ENCODE measurements at regions not wholly inside any gene's neighbourhood (a gene's known extent, or its start where the extent isn't known, plus 50 kb on each side); places are given as distances from the start of the nearest gene placed in this dataset.

DNA sequence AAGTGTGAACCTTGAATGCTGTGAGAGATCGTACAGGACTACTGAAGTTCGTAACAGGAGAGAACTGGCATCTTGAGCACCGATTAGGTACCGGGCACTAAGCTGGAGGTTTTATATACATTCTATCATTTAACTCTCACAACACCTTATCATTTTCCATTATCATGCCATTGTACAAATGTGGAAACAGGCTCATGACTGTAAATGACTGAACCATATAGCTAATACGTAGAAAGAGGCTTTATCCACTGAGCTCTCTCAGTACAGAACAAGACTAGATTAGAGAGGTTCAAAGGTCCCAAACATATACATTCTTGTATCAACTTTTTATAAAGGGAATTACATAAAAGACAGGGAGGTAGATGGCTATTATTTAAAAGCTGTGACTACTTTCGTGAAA is 130.6 kb downstream of the CEP57L1 start:
- no peak overlapping the region for H3K4me3 ChIP-seq
- intact Hi-C loops (cut with DNase I), result no loop called here
- no peak for DNase-seq
- no peaks in the 10 kb centered on the region for H3K27me3 ChIP-seq
- TF ChIP-seq, protein P1, sequence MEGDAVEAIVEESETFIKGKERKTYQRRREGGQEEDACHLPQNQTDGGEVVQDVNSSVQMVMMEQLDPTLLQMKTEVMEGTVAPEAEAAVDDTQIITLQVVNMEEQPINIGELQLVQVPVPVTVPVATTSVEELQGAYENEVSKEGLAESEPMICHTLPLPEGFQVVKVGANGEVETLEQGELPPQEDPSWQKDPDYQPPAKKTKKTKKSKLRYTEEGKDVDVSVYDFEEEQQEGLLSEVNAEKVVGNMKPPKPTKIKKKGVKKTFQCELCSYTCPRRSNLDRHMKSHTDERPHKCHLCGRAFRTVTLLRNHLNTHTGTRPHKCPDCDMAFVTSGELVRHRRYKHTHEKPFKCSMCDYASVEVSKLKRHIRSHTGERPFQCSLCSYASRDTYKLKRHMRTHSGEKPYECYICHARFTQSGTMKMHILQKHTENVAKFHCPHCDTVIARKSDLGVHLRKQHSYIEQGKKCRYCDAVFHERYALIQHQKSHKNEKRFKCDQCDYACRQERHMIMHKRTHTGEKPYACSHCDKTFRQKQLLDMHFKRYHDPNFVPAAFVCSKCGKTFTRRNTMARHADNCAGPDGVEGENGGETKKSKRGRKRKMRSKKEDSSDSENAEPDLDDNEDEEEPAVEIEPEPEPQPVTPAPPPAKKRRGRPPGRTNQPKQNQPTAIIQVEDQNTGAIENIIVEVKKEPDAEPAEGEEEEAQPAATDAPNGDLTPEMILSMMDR (IDR thresholded peaks at IDR 0.05), result no peak
- TF ChIP-seq POLR2A (IDR thresholded peaks at IDR 0.05), result no peak
- H3K4me1 ChIP-seq (replicated peaks in 1 of 2), result no peaks in the 10 kb centered on the region
- no peak overlapping the region for H3K27ac ChIP-seq
- WGBS, 4 donors, result 86 to 93% (median 88%) methylated on average over 6 of the region's 6 CpGs
- H3K9me3 ChIP-seq (replicated peaks in 1 of 3), result no peaks in the 10 kb centered on the region
- H3K36me3 ChIP-seq (replicated peaks in 1 of 2), result no peaks in the 10 kb centered on the region

GRCh38 chr6:109224994-109225393 is 129.7 kb downstream of the CEP57L1 start:
- no peak overlapping the region for H3K27ac ChIP-seq
- no peaks in the 10 kb centered on the region for H3K9me3 ChIP-seq (replicated peaks in 1 of 3)
- H3K27me3 ChIP-seq, result no peaks in the 10 kb centered on the region
- WGBS, 4 donors, result 69 to 92% (median 74%) methylated on average over 1 of the region's 1 CpG
- intact Hi-C loops (cut with DNase I), result no loop called here
- no peaks in the 10 kb centered on the region for H3K36me3 ChIP-seq (replicated peaks in 1 of 2)
- no peaks in the 10 kb centered on the region for H3K4me1 ChIP-seq (replicated peaks in 1 of 2)
- no peak overlapping the region for H3K4me3 ChIP-seq
- TF ChIP-seq POLR2A (IDR thresholded peaks at IDR 0.05), result no peak
- TF ChIP-seq, protein P1 (IDR thresholded peaks at IDR 0.05), result no peak
- DNase-seq, result no peak

DNA sequence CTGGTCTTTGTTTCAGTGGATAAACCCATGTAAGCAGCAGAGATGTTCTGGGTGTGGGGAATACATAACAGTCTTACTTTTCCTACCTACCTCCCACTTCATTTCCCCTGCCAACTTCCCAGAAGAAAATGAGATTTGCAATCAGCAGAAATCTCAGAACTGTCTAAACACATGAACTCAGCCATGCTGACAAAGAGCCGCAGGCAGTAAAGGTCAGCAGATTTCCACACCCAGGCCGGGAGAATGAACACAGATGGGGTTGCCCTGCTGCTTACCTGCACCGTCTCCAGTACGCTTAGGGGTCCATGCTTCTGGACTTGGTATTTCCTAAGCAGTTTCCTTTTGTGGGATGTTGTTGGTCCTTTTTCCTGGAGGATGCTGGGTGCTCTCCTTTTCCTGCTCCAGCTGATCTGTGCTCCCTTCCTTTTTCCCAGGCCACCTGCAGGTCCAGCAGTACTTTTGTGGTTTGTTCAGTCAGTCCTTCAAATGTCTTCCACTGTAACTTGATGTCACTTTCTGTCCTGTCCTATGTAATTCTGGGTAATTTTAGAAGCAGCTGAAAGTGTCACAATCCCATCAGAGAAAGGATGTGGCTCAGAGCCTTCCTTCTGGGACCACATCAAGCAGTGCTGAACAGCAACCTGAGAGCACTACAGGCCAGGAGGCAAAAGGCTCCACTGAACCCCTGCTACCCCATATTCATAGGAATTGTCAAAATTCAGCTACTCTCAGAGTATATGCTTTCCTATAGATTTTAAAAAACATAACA is 129.0 kb downstream of the CEP57L1 start:
- Histone ChIP-seq H3K4me1 (replicated peaks in 1 of 2) (no peaks in the 10 kb centered on the region), H3K36me3 (replicated peaks in 1 of 2) (no peaks in the 10 kb centered on the region), H3K27me3 (no peaks in the 10 kb centered on the region), H3K9me3 (replicated peaks in 1 of 3) (no peaks in the 10 kb centered on the region), H3K27ac (no peak overlapping the region), H3K4me3 (no peak overlapping the region)
- no peak for DNase-seq
- intact Hi-C loops (cut with DNase I), result no loop called here
- TF ChIP-seq, protein P1 (IDR thresholded peaks at IDR 0.05), result no peak
- no peak for TF ChIP-seq POLR2A (IDR thresholded peaks at IDR 0.05)
- 67 to 80% (median 76%) methylated on average over 4 of the region's 4 CpGs for WGBS, 4 donors

DNA sequence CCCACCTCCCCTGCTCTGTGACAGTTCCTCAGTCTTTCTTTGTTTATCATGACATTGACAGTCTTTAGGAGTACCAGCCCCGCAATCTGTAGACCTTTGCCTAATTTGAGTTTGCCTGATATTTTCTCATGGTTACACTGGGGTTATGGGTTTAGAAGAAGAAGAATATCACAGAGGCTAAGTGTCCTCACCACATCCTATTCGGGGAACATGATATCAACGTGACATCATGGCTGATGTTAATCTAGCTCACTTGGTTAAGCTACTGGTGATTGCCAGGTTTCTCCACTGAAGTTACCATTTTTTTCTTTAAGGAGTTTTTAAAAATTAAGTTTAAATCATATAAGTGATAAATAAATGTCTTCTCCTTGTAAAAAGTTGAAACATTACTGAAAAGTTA is 127.5 kb downstream of the CEP57L1 start:
- WGBS, 4 donors, result 88 to 99% (median 94%) methylated on average over 3 of the region's 3 CpGs
- no peak for DNase-seq
- Histone ChIP-seq H3K27ac (no peak overlapping the region), H3K4me3 (no peak overlapping the region), H3K36me3 (replicated peaks in 1 of 2) (no peaks in the 10 kb centered on the region), H3K27me3 (no peaks in the 10 kb centered on the region), H3K4me1 (replicated peaks in 1 of 2) (no peaks in the 10 kb centered on the region), H3K9me3 (replicated peaks in 1 of 3) (no peaks in the 10 kb centered on the region)
- TF ChIP-seq POLR2A (IDR thresholded peaks at IDR 0.05), result no peak
- TF ChIP-seq, protein P1 (IDR thresholded peaks at IDR 0.05), result no peak
- intact Hi-C loops (cut with DNase I), result no loop called here

Measured in adrenal gland (tissue), 9 donors.